HepG2 (cell line): ENCODE measurements at regions not wholly inside any gene's neighbourhood (a gene's known extent, or its start where the extent isn't known, plus 50 kb on each side); places are given as distances from the start of the nearest gene placed in this dataset.

Experiments used
- ATAC-seq: fragments of 200-7000 bp; cut with Tn5 transposase; 3 replicates; pipeline ENCODE4 v1.9.1; 2020; ENCODE audit warnings: mild to moderate bottlenecking, moderate library complexity
- BruUV-seq: library from RNA; stranded (reverse); fragments of 400-500 nt; replicated peaks from 2 replicates; lab custom pipeline; 2021; lab: Mats Ljungman, UMichigan
- CTCF ChIA-PET: fragments of 300-600 bp; formaldehyde crosslinking; extraction: SDS; loops from one replicate; lab custom pipeline; 2021; ENCODE audit warnings: low total read pairs, inconsistent platforms, low intra/inter-chr PET ratio; lab: Yijun Ruan, JAX
- POLR2A ChIA-PET: fragments of 350-600 bp; sonication (Branson Sonifier 250); formaldehyde crosslinking; loops from one replicate; lab custom pipeline; 2020; ENCODE audit warnings: antibody characterized with exemption, inconsistent platforms; lab: Yijun Ruan, JAX
- DNase-seq: peaks from one replicate; pipeline ENCODE4 v3.0.0-alpha.2; 2015; ENCODE audit warnings: low spot score
- FAIRE-seq: peaks from 3 replicates; lab custom pipeline; 2011; peaks lifted over from hg19 to GRCh38; lab: Jason Lieb, UNC
- H2AFZ ChIP-seq: one replicate; pipeline ENCODE4 v1.6.1; 2011; ENCODE audit warnings: low read length, inconsistent platforms
- H3K27ac ChIP-seq: fragments of 300-600 bp; 3 replicates; pipeline ENCODE4 v1.8.0; 2011; ENCODE audit warnings: mixed run types, mild to moderate bottlenecking, mixed read lengths, low read length, inconsistent platforms; ENCODE audit not compliant: insufficient read depth; ENCODE audit errors: extremely low read length
- H3K27me3 ChIP-seq, 2 experiments: fragments of 200-600 bp in 1 of 2; 2 replicates in 1 of 2; 3 replicates in 1 of 2; pipeline versions ENCODE4 v1.6.0 to v1.8.0; 2011; ENCODE audit warnings: low read length in 2 of 2, mild to moderate bottlenecking in 2 of 2, moderate library complexity in 2 of 2, inconsistent platforms in 1 of 2; ENCODE audit not compliant: insufficient read depth in 2 of 2, control insufficient read depth in 1 of 2
- H3K36me3 ChIP-seq, 2 experiments: fragments of 200-600 bp in 1 of 2; replicated peaks in 1 of 2; 2 replicates in 1 of 2; 3 replicates in 1 of 2; pipeline versions ENCODE4 v1.5.1 to v1.8.0; 2011; ENCODE audit warnings: low read length in 2 of 2, inconsistent platforms in 1 of 2; ENCODE audit not compliant: insufficient read depth in 2 of 2, control insufficient read depth in 1 of 2
- H3K4me1 ChIP-seq: 2 replicates; pipeline ENCODE4 v1.5.1; 2012; ENCODE audit warnings: low read length, inconsistent platforms; ENCODE audit not compliant: insufficient read depth
- H3K4me2 ChIP-seq: 2 replicates; pipeline ENCODE4 v1.6.0; 2011; ENCODE audit warnings: low read depth, low read length, inconsistent platforms
- H3K4me3 ChIP-seq, 3 experiments: fragments of 200-600 bp in 1 of 3; sonication (generic), shearing (Covaris generic) in 1 of 3; replicated peaks in 1 of 3; 2 replicates each; pipeline ENCODE4 v1.5.1; 2011 to 2016; ENCODE audit warnings: low read length in 3 of 3, inconsistent platforms in 2 of 3, low read depth in 2 of 3, mild to moderate bottlenecking in 2 of 3, control low read depth in 1 of 3, mixed read lengths in 1 of 3; ENCODE audit not compliant: insufficient read depth in 1 of 3
- H3K79me2 ChIP-seq: one replicate; pipeline ENCODE4 v1.6.1; 2011; ENCODE audit warnings: low read length, inconsistent platforms; ENCODE audit not compliant: insufficient read depth
- H3K9ac ChIP-seq: 2 replicates; pipeline ENCODE4 v1.6.0; 2011; ENCODE audit warnings: mild to moderate bottlenecking, low read depth, low read length, inconsistent platforms; ENCODE audit not compliant: insufficient read depth
- H3K9me3 ChIP-seq: 2 replicates; pipeline ENCODE4 v1.5.1; 2012; ENCODE audit warnings: mild to moderate bottlenecking, low read length
- H4K20me1 ChIP-seq: 2 replicates; pipeline ENCODE4 v1.6.0; 2011; ENCODE audit warnings: inconsistent platforms, mild to moderate bottlenecking, low read length, moderate library complexity; ENCODE audit not compliant: insufficient read depth
- BHLHE40 ChIP-seq: IDR thresholded peaks from 2 replicates; pipeline ENCODE4 v1.6.1; 2011; ENCODE audit warnings: low read length, improper control_type of control experiment
- HNF1B ChIP-seq: sonication (generic); formaldehyde crosslinking; IDR thresholded peaks from 2 replicates; pipeline ENCODE4 v1.5.1; 2020; ENCODE audit warnings: mild to moderate bottlenecking, moderate library complexity, missing genetic modification reagents
- HNF4A ChIP-seq: sonication (generic); formaldehyde crosslinking; IDR thresholded peaks from 2 replicates; pipeline ENCODE4 v1.4.0; 2020; ENCODE audit warnings: missing genetic modification reagents
- NBN ChIP-seq: fragments of 450-650 bp; conservative IDR thresholded peaks from 2 replicates; pipeline ENCODE4 v1.6.1; 2017
- NR2F1 ChIP-seq, 2 experiments: fragments of 450-650 bp in 1 of 2; formaldehyde crosslinking in 1 of 2; IDR thresholded peaks; 2 replicates each; pipeline versions ENCODE4 v1.5.0 to v1.6.1; 2016 to 2020; ENCODE audit warnings: mild to moderate bottlenecking in 1 of 2, missing compliant biosample characterization in 1 of 2, missing genetic modification reagents in 1 of 2, moderate library complexity in 1 of 2
- NR2F6 ChIP-seq, 2 experiments: IDR thresholded peaks; 2 replicates each; pipeline ENCODE4 v1.6.1; 2016; ENCODE audit warnings: antibody characterized with exemption in 1 of 2, mild to moderate bottlenecking in 1 of 2
- POLR2AphosphoS2 ChIP-seq: IDR thresholded peaks from 2 replicates; pipeline ENCODE4 v1.6.1; 2011; ENCODE audit warnings: low read depth, low read length, improper control_type of control experiment
- TBX2 ChIP-seq: sonication (generic); formaldehyde crosslinking; IDR thresholded peaks from 2 replicates; pipeline ENCODE4 v1.5.0; 2020; ENCODE audit warnings: missing genetic modification reagents, mild to moderate bottlenecking, borderline replicate concordance
- ZBTB43 ChIP-seq: sonication (generic); formaldehyde crosslinking; conservative IDR thresholded peaks from 2 replicates; pipeline ENCODE4 v1.4.0; 2020; ENCODE audit warnings: missing genetic modification reagents
- ZNF121 ChIP-seq: sonication (generic); formaldehyde crosslinking; IDR thresholded peaks from 2 replicates; pipeline ENCODE4 v1.5.0; 2020; ENCODE audit warnings: mild to moderate bottlenecking, missing genetic modification reagents
- ZNF329 ChIP-seq: sonication (generic); formaldehyde crosslinking; IDR thresholded peaks from 2 replicates; pipeline ENCODE4 v1.9.0; 2021; ENCODE audit warnings: low read depth, mild to moderate bottlenecking, missing genetic modification reagents
- ZNF772 ChIP-seq: sonication (generic); formaldehyde crosslinking; IDR thresholded peaks from 2 replicates; pipeline ENCODE4 v1.5.0; 2020; ENCODE audit warnings: mild to moderate bottlenecking, missing genetic modification reagents
- WGBS: methylation state at CpG from one replicate; pipeline ENCODE4 v1.1.6; 2017; ENCODE audit warnings: low lambda C conversion rate; 5-methylcytosine and 5-hydroxymethylcytosine counted together
- in situ Hi-C: cut with HindIII; loops from 2 replicates; pipeline ENCODE4 v1.10.0; 2017; ENCODE audit warnings: low pct_unique_long_range_greater_than_20kb; ENCODE audit not compliant: extremely low pct_ligation_motif_present
- intact Hi-C: fragments of 100-400 bp; cut with micrococcal nuclease; formaldehyde crosslinking; loops from one replicate; pipeline ENCODE4 v1.10.0; 2022; ENCODE audit not compliant: unreplicated experiment
- TF ChIP-seq, protein P1 (sequence below): sonication (generic); formaldehyde crosslinking; IDR thresholded peaks from 2 replicates; pipeline ENCODE4 v1.5.0; 2020; ENCODE audit warnings: missing genetic modification reagents

DNA sequence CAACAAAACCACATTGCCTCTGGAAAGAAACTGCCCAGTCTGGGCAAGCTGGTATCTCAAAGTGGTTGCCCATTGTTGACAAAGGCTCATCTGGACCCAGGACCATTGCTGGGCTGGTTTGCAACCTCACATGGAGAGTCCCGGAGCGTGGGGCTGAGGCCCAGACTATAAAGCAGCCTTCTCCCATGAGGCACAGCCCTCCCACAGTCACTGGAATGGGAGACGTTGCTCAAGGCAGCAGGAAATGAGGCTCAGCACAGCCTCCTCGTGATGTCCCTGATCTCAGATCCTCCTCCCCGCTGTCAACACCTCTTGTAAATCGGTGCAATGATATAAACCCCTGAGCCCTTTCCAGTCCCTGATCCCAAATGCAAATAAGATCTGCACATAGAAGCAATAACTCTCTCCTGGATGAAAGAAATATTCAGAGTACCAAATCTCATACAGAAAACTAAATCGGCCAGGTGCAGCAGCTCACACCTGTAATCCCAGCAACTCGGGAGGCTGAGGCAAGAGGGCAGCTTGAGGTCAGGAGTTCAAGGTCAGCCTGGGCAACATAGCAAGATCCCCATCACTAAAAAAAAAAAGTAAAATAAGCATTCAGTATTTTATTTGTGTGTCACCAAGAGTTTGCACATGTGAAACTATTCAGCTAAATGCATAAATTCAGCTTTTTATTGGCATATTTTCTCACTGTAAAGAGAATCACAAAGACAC lies 103.0 kb upstream of the RREB1 start:
- no peaks in the 10 kb centered on the region for H3K36me3 ChIP-seq
- H2AFZ ChIP-seq: no peak overlapping the region
- DNase-seq (no peak), ATAC-seq (no peak)
- ChIA-PET POLR2A (no interaction called here), CTCF (no interaction called here)
- H3K27me3 ChIP-seq: peaks cover 0 to 3% of the 10 kb centered on the region in 2 experiments; a peak in 3 of 5 replicates
- H3K27ac ChIP-seq: no peak overlapping the region
- no peaks in the 10 kb centered on the region for H3K9me3 ChIP-seq
- no peak overlapping the region for H3K4me2 ChIP-seq
- intact Hi-C loops: no loop called here
- TF ChIP-seq, protein P1, sequence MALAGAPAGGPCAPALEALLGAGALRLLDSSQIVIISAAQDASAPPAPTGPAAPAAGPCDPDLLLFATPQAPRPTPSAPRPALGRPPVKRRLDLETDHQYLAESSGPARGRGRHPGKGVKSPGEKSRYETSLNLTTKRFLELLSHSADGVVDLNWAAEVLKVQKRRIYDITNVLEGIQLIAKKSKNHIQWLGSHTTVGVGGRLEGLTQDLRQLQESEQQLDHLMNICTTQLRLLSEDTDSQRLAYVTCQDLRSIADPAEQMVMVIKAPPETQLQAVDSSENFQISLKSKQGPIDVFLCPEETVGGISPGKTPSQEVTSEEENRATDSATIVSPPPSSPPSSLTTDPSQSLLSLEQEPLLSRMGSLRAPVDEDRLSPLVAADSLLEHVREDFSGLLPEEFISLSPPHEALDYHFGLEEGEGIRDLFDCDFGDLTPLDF (CRISPR knock-in tag): no peak
- TF ChIP-seq ZNF121 (CRISPR knock-in tag): peak; percentile 60
- TF ChIP-seq, all 625 proteins: peak for 1
- Histone ChIP-seq H4K20me1 (no peaks in the 10 kb centered on the region), H3K4me3 (no peak overlapping the region), H3K79me2 (no peaks in the 10 kb centered on the region), H3K9ac (no peak overlapping the region), H3K4me1 (0 out of 2 replicates have a peak, but pooled peaks cover 4% of the 10 kb centered on the region)
- no peak for FAIRE-seq
- WGBS: 23% methylated on average over 8 of the region's 8 CpGs
- BruUV-seq: no TSS peak
- in situ Hi-C loops: no loop called here

DNA sequence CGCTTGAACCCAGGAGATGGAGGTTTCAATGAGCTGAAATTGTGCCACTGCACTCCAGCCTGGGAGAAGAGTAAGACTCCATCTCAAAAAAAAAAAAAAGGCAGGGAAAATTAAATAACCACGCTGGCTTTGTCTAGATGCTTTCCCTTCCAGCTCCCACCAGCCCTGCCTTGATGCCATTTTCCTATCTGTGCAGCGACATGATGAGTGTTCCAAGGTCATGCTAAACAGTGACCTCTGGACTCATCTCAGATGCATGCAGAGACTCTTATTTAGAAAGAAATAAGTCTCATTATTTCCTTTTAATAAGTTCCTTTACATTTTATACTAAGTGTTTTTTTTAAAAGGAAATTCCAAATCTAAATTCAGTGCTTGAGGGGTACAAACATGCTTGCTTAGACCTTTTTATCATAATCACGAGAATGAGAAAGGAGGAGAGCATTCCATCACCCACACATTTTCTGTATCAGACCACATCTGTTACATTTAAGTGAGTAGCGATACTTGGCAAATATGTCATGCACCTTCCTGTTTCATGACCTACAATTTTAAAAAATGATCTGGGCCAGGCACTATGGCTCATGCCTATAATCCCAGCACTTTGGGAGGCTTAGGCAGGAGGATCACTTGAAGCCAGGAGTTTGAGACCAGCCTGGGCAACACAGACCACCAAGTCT lies 101.1 kb upstream of the RREB1 start:
- no peak overlapping the region for H2AFZ ChIP-seq
- FAIRE-seq (no peak), DNase-seq (no peak), ATAC-seq (peak; percentile 44; the same call in 1 of the 3 replicates)
- intact Hi-C loops: no loop called here
- POLR2A ChIA-PET: no interaction called here
- CTCF ChIA-PET: no interaction called here
- H3K4me2 ChIP-seq: no peak overlapping the region
- no peaks in the 10 kb centered on the region for H4K20me1 ChIP-seq
- in situ Hi-C loops: no loop called here
- no peaks in the 10 kb centered on the region; a peak in 2 of 5 replicates for H3K27me3 ChIP-seq
- no peak overlapping the region for H3K27ac ChIP-seq
- H3K36me3 ChIP-seq: no peaks in the 10 kb centered on the region
- WGBS: 43% methylated on average over 5 of the region's 5 CpGs
- H3K4me3 ChIP-seq: no peak overlapping the region
- no peak overlapping the region for H3K9ac ChIP-seq
- no peaks in the 10 kb centered on the region for H3K79me2 ChIP-seq
- no peaks in the 10 kb centered on the region for H3K9me3 ChIP-seq
- 0 out of 2 replicates have a peak, but pooled peaks cover 4% of the 10 kb centered on the region for H3K4me1 ChIP-seq
- BruUV-seq: no TSS peak
- TF ChIP-seq NR2F1 (CRISPR knock-in tag; IDR thresholded peaks at IDR 0.05) (0 out of 4 replicates have a peak, but pooled peaks of 1 of the 2 experiments have one; percentile 14), TBX2 (CRISPR knock-in tag) (no peak), BHLHE40 (no peak), POLR2AphosphoS2 (no peak), NR2F6 (IDR thresholded peaks at IDR 0.05) (0 out of 2 replicates have a peak, but pooled peaks have one; percentile 15), NR2F6 (CRISPR knock-in tag; IDR thresholded peaks at IDR 0.05) (no peak), NBN (no peak), HNF1B (CRISPR knock-in tag) (no peak), ZNF772 (no peak), ZBTB43 (CRISPR knock-in tag) (no peak), HNF4A (CRISPR knock-in tag) (peak; percentile 31; the same call in 1 of the 2 replicates), ZNF329 (CRISPR knock-in tag) (no peak)
